HG03520 (cell line): ENCODE measurements at regions not wholly inside any gene's neighbourhood (a gene's known extent, or its start where the extent isn't known, plus 50 kb on each side); places are given as distances from the start of the nearest gene placed in this dataset.

Experiments used
- ATAC-seq: cut with Tn5 transposase; IDR thresholded peaks from one replicate; pipeline ENCODE4 v1.9.1; 2021; ENCODE audit warnings: mild to moderate bottlenecking, moderate library complexity; ENCODE audit not compliant: unreplicated experiment

GRCh38 chr19:28290963-28291657, 921.8 kb downstream of the UQCRFS1 start:
- ATAC-seq = no peak

- no peak for ATAC-seq
Observed at GRCh38 chr19:28289295-28290063, 923.5 kb downstream of the UQCRFS1 start.

- no peak for ATAC-seq
Observed at GRCh38 chr19:28288572-28289264, 924.2 kb downstream of the UQCRFS1 start.

- ATAC-seq = no peak
Observed at GRCh38 chr19:28285917-28286316, 927.0 kb downstream of the UQCRFS1 start.

- no peak for ATAC-seq
Observed at GRCh38 chr19:28285078-28285477, 927.9 kb downstream of the UQCRFS1 start.

GRCh38 chr19:28284389-28284788, 928.6 kb downstream of the UQCRFS1 start:
- ATAC-seq = no peak

- no peak for ATAC-seq
Observed at GRCh38 chr19:28283592-28283991, 929.4 kb downstream of the UQCRFS1 start.

- ATAC-seq = no peak
Observed at GRCh38 chr19:28281676-28282075, 931.3 kb downstream of the UQCRFS1 start.

- no peak for ATAC-seq
Observed at GRCh38 chr19:28264556-28264955, 948.4 kb downstream of the UQCRFS1 start.

- no peak for ATAC-seq
Observed at GRCh38 chr19:28258829-28259228, 954.1 kb downstream of the UQCRFS1 start.

GRCh38 chr19:28257396-28257795, 955.6 kb downstream of the UQCRFS1 start:
- no peak for ATAC-seq

GRCh38 chr19:28247243-28247642, 965.7 kb downstream of the UQCRFS1 start:
- no peak for ATAC-seq

GRCh38 chr19:28245937-28246336, 967.0 kb downstream of the UQCRFS1 start:
- ATAC-seq = no peak

- ATAC-seq = no peak
Observed at GRCh38 chr19:28244966-28245365, 968.0 kb downstream of the UQCRFS1 start.

- no peak for ATAC-seq
Observed at GRCh38 chr19:28242317-28242927, 970.5 kb downstream of the UQCRFS1 start.

GRCh38 chr19:28239270-28239669, 973.7 kb downstream of the UQCRFS1 start:
- no peak for ATAC-seq

- no peak for ATAC-seq
Observed at GRCh38 chr19:28238270-28238820, 974.6 kb downstream of the UQCRFS1 start.

GRCh38 chr19:28235606-28236125, 977.3 kb downstream of the UQCRFS1 start:
- ATAC-seq = no peak

- no peak for ATAC-seq
Observed at GRCh38 chr19:28234637-28235036, 978.3 kb downstream of the UQCRFS1 start.

- ATAC-seq = no peak
Observed at GRCh38 chr19:28228854-28229253, 984.1 kb downstream of the UQCRFS1 start.

GRCh38 chr19:28224441-28224840, 988.5 kb downstream of the UQCRFS1 start:
- ATAC-seq = no peak
